NB4 (cell line): ENCODE measurements at regions not wholly inside any gene's neighbourhood (a gene's known extent, or its start where the extent isn't known, plus 50 kb on each side); places are given as distances from the start of the nearest gene placed in this dataset.
"Not testable (repeated sequence)": the region's sequence is repeated elsewhere in the genome, so short reads cannot be mapped to it uniquely, and the experiment has no call there.

ENCODE experiments used
- DNase-seq: peaks from one replicate; pipeline ENCODE4 v3.0.0; 2010; ENCODE audit warnings: low read depth
- H3K4me3 ChIP-seq: one replicate; pipeline ENCODE4 v1.5.1; 2011; ENCODE audit warnings: mild to moderate bottlenecking, low read depth, low read length, moderate library complexity
- CTCF ChIP-seq: IDR thresholded peaks from one replicate; pipeline ENCODE4 v1.5.1; 2012; ENCODE audit warnings: low read depth, low read length
- MAX ChIP-seq: IDR thresholded peaks from 2 replicates; pipeline ENCODE4 v1.6.1; 2011; ENCODE audit warnings: low read depth, low read length
- MYC ChIP-seq: IDR thresholded peaks from 2 replicates; pipeline ENCODE4 v1.6.1; 2011; ENCODE audit warnings: low read depth, low read length
- POLR2A ChIP-seq: IDR thresholded peaks from 2 replicates; pipeline ENCODE4 v1.6.1; 2011; ENCODE audit warnings: mild to moderate bottlenecking; ENCODE audit not compliant: insufficient read length; ENCODE audit errors: extremely low read depth

- no peak for TF ChIP-seq CTCF
- TF ChIP-seq MYC: no peak
- no peak for TF ChIP-seq MAX
- no peak for TF ChIP-seq POLR2A
- H3K4me3 ChIP-seq: no peak overlapping the region
- no peak for DNase-seq
Measured at GRCh38 chr6:106862858-106863257, 111.7 kb downstream of the CD24 start.

- TF ChIP-seq MAX (no peak), MYC (no peak), POLR2A (no peak), CTCF (no peak)
- DNase-seq: no peak
- no peak overlapping the region for H3K4me3 ChIP-seq
Measured at GRCh38 chr6:106860940-106861339, 113.6 kb downstream of the CD24 start.

GRCh38 chr6:106858653-106859092 lies 115.9 kb downstream of the CD24 start:
- no peak overlapping the region for H3K4me3 ChIP-seq
- peak; percentile 4 for DNase-seq
- TF ChIP-seq CTCF (no peak), MAX (no peak), MYC (no peak), POLR2A (no peak)

GRCh38 chr6:106857771-106858652 lies 116.5 kb downstream of the CD24 start:
- no peak overlapping the region for H3K4me3 ChIP-seq
- TF ChIP-seq MAX (no peak), CTCF (no peak), POLR2A (no peak)
- no peak for DNase-seq

- not testable (repeated sequence) for DNase-seq, H3K4me3 ChIP-seq
Measured at GRCh38 chr6:106857310-106857709, 117.2 kb downstream of the CD24 start.

- TF ChIP-seq CTCF (no peak), POLR2A (no peak), MAX (no peak), MYC (no peak)
- no peak overlapping the region for H3K4me3 ChIP-seq
- no peak for DNase-seq
Measured at GRCh38 chr6:106856227-106856874, 118.2 kb downstream of the CD24 start.
